Stimulated activated CD4-positive, alpha-beta T cell treated with anti-CD3 and anti-CD28 coated beads, Interleukin-2, amount 100 ng/mL, for 48 hours (primary cell): ENCODE measurements at regions not wholly inside any gene's neighbourhood (a gene's known extent, or its start where the extent isn't known, plus 50 kb on each side); places are given as distances from the start of the nearest gene placed in this dataset.

ENCODE experiments used
- DNase-seq, 2 donors: peaks; one replicate each; pipeline ENCODE4 v3.0.0-alpha.2; 2020

DNA sequence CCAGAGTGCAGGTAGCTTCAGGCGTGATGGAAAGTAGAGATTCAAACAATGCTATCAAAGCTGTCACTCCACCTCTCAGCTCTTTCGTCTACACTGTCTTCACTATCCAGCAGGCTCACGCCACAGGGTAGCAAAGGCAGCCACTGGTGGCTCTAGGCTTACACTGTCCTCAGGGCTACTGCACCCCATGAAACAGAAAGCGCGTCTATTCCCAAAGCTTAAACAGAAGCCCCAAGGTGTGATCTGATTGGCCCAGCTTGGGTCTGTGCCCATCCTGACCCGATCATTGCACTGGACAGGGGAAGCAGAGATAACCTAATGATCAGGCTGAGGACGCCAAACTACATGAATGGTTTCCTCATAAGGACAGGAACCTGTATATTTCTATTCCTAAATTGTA, 100.1 kb downstream of the PDCL3 start:
- DNase-seq = no peak

DNA sequence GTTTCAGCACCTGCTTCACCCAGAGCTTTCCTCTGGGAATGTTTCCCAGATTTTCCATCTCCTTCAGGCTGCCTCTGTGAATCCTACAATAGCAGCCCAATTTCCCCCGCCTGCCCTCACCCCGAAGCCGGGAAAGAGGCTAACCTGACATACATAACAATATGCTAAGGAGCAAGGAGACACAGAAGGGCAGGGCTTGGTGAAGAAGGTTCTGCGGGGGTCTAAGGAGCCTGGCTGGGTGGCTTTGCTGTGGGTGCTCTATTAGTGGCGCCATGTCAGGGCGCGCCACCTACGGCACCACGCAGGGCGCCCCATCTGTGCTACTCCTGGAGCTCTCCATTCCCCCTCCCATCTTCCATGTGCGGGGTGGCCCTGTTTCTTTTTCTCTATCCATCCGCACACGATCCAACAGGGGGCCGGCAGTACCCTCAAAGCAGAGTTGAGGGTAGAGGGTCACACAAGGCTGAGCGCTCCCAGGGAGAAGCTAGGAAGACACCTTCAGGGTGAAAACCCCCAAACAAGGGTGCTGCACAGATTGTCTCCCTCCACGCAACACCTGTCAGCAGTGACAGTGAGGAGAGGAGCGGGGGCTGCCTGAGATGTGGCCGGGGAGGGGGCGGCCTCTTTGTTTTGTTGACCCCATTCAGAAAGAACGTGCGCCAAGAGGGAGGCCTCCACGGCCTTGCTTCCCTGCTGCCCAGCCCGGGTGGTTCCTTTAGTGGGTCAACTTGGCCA, 101.4 kb downstream of the PDCL3 start:
- DNase-seq = no peak

DNA sequence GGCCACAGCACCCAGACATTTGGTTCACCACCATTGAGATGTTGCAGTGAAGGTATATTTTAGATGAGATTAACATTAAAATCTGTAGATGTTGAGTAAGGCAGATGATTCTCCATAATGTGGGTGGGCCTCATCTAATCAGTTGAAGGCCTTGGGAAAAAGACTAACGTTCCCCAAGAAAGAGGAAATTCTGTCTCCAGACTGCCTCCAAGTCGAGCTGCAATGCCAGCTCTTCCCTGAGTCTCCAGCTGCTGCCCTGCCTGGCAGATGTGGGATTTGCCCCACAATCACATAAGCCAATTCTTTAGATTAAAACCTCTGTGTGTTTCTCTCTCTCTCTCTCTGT, 101.9 kb downstream of the PDCL3 start:
- no peak for DNase-seq

DNA sequence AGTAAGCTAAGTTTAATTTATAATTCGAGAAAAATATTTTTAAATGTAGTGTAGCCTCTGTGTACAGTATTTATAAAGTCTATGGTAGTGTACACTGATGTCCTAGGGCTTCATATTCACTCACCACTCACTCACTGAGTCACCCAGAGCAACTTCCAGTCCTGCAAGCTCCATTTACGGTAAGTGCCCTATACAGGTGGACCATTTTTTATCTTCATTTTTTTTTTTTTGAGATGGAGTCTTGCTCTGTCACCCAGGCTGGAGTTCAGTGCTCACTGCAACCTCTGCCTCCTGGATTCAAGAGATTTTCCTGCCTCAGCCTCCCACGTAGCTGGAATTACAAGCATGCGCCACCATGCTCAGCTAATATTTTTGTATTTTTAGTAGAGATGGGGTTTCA, 104.2 kb downstream of the PDCL3 start:
- DNase-seq = no peak

DNA sequence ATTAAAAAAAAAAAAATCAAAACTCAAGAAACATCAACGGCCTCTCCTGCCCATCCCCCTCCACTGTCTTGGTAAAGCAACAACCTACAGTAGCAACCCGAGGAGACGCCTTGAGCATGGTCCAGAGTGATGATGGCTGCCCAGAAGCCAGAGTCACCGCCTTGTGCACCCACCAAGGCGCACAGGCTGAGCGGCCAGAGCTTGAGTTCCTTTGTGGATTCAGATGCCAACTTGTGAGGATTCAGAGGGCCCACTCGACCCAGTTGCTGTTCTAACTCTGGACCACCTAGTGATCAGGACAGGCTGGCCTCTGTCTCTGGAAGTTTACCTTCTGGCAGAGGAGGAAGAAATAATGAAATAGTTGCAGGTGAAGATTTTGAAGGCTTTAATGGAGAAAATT, 105.0 kb downstream of the PDCL3 start:
- DNase-seq = no peak

DNA sequence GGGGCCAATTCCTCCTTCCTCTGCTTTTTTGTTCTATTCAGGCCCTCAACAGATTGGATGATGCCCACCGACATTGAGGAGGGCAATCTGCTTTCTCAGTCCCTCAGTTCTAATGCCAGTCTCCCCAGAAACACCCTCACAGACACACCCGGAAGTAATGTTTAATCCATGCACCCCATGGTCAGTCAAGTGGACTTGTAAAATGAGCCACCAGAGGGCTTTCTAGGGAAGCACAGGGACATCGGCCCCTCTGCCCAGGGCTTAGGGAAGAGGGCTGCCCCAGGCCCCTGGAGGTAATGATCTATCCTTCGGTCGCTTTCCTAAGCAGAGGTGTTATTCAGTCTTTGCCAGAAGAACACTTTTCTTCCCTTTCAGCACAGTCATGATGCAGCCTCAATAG, 107.4 kb downstream of the PDCL3 start:
- DNase-seq = no peak

DNA sequence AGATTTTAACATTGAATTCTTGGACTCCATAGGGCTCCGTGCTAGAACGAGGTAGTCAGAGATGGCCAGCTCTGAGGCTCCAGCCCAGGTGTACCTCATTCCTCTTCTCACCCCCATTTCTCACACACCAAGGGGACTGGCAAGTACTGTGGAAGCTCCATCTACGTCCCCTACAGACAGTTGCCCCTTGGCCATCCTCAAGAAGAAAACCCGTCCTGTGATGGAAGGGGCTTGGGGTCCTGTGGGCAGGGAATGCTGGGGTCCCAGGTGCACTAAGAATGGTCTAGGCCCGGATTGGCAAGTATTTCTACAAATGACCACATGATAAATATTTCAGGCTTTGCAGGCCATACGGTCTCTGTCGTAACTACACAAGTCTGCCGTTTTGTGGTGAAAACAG, 110.3 kb downstream of the PDCL3 start:
- no peak for DNase-seq

DNA sequence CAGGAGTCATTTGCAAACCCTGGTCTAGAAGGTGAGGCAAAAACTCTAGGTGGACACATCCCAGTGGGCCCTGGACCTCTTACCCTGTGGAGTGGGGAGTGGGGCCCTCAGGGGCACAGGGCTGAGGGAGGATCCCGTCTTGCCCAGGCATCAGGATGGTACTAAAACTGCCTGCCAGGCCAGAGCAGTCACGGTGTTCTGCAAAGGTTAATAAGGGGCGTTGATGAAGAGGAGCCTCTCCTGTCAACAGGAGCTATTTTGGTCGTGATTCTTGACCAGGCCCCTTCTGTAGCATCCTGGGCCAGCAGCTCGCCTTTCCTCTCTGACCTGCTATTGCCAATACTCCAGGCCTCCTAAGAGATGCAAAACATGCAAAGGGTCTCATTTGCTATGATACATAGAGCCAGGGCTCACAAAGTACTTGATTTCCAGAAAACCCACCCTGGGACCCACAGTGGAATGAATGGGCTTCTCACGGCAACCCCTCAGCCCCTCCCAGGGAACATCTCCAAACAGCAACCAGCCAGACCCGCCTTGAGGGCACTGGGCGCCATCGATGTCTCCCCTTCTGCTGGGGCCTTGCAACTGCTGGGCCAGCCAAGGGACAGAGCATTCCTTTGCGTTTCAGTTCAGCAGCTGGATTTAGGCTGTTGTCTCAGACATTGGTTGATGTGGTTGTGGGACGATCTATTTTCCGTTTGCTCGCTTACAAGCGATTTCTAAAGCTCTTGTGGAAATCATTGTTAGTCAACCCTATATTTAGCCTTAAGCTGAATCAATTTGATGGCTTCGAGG, 111.1 kb downstream of the PDCL3 start:
- DNase-seq = no peak

DNA sequence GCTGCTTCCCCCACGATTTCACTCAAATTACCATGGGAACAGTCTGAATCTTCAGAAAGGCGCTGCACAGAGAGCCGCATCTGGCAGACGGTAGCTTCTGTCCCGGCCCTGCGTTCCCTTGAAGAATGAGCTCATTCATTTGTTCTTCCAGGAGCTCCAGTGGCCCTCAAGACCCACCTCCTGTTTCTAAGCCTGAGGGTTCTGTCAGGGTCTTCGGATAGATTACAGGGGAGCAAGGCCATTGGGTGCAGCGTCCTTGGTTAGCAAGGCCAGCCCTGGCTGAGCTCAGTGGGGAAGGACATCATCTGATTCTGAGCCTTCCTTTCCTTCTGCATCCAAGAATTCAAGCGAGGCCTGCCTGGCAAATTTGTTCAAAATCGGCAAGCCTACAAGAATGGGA, 111.9 kb downstream of the PDCL3 start:
- no peak for DNase-seq

DNA sequence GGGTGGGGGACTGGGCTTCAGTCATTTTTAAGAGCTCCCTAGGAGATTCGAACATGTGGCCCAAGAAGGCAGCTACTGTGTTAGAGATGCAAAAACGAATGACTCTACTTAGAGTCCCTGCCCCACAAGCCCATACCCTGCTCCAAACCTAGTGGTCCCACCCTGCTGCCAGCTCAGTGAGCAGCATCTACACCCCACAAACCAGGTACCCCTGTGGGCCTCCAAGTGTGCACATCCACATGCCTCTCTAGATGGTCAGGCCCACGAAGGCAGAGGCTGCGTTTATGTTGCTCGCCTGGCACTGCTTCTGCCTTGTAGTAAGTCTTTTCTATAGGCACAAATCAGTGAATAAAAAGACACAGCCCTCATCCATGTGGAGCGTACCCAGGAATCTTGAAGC, 112.6 kb downstream of the PDCL3 start:
- DNase-seq = no peak

DNA sequence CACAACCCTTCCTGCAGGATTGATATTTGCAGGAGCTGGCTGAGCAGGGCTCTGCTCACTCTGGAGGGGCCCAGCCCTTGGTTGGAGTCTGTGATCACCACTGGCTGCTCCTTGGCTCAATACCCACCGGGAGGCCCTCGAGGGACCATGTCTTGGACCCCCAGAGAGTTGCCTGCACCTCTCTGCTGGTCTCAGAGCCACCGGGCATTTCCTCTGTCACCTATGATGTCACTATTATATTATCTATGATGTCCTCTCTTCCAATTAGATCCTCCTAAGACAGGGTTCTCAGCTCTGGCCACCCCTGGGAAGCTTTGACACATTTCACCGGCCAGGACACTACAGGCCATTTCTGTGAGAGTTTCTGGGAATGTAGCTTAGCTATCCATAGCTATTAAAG, 113.1 kb downstream of the PDCL3 start:
- no peak for DNase-seq

DNA sequence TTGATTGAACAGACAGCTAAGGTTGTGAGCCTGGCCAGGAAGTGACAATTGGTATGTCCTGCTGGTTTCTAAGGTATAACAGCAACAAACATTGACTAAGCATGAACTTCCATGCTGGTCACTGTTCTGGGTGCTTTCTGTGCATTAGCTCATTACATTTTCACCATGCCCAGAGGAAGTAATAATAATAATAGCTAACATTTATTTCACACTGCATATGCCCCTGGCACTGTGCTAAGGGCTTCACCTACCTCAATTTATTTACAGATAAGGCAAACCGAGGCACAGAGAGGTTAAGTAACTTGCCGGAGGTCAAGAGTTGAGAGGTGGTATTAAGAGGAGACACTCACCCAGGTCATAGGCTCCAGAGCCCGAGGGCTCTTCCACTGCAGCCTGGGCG, 113.6 kb downstream of the PDCL3 start:
- DNase-seq = no peak

DNA sequence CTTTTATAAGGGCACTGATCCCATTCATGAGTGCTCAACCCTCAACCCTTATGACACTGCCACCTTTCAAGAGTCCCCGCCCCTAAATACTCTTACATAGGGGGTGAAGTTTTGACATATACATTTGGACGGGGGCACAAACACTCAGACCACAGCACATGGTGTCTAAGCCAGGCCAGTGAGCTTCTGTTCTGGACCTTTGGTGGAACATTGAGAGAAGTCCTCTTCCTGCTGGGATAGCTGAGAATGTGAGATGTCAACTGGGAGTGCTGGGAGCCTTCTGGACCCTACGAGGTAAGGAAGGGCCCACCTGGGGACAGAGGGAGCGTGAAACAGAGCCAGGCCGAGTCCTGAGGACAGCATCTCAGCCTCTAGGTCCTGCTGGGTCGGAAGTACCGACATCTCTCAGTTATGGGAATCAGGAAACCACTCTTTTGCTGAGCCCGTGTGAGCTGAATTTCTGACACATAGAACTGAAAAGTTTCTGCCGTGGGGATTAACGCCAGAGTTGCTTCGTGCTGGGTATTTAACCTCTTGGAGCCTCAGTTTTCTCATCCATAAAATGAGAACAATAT, 114.9 kb downstream of the PDCL3 start:
- no peak for DNase-seq

DNA sequence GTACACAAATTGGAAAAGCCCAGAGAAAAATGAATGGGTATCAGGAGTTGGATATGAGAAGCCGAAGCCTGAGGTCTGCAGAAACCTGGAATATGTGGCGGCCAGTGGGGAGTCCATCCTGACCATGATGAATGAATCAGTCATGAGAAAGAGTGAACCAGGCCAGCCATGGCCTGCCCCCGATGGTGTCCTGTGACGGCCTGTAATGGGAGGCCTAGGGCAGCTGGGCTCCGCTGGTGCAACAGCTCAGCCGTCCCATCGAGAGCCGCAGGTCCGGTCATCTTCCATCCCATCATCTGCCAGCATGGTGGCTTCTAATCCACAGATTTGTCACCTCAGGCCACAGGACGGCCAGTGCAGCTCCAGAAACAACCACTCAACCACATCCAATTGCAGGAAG, 116.4 kb downstream of the PDCL3 start:
- DNase-seq = no peak

DNA sequence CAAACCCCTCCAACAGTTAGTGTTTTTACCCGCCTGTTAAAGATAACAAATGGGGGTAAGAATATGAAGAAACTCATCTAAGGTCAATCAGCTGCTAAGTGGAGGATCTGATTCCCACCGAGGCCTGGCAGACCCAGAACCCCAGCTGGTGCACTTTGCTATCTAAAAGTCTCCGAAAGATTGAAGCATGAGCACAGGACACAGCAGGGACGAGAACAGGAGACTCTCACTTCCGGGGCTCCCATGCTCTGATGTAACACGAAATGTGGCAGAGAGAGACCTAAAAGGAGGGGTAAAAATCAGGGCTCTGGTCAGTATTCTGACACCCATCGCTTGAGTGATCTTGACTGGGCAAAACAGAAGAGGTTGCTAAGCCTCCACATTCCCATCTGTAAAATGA, 119.7 kb downstream of the PDCL3 start:
- DNase-seq = no peak

DNA sequence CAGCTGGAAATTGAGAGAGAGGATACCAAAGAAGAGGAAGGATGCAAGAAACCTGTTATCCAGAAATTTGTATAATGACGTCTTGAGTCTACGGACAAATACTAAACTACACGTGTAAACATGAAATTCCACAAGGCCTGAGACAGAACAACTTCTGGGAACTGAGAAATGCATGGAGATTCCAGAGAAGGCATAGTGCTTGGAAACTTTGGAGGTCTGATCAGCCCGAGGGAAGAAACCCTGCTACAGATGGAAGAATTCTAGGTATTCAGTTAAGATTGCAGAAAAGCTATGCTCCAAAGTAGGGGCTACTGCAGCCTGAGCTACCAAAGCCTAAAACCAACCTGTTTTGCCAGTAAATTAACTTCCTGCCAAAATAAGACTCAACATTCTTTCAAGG, 120.4 kb downstream of the PDCL3 start:
- DNase-seq = no peak

DNA sequence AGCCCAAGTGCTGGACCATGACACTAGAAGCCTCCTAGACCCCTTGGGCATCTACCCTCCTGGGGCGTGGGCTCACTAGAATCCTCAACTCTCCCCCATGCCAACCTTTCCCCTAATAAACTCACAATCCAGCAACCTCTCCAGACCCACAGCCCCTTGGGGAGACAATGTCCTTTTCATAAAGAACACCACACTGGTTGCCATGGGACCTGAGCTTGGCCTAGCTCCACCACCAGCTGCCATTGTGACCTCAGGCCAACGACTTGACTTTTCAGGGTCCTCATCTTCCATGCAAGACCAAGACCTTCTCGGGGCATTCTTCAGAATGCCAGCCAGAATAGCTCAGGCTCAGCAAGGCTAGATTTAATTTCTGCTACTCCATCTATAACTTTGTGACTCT, 128.1 kb upstream of the NPAS2 start:
- DNase-seq = no peak

DNA sequence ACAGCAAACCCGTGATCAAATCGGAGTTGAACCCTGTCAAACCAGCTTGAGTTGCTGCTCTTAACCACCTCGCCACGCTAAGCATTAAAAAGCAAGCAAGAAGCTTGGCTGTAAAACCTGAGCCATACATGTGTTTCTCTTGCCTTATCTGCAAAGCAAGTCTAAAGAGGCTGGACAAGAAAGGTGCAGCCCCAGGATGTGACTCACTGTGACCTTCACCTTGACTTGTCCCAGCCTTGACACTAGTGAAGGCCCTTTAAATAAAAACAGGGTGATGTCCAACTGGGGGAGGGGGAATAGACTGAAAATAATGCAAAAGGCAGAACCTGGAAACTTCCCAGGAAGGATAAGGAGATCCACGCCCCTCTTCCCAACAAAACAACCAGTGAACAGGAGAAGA, 127.6 kb upstream of the NPAS2 start:
- DNase-seq = no peak

DNA sequence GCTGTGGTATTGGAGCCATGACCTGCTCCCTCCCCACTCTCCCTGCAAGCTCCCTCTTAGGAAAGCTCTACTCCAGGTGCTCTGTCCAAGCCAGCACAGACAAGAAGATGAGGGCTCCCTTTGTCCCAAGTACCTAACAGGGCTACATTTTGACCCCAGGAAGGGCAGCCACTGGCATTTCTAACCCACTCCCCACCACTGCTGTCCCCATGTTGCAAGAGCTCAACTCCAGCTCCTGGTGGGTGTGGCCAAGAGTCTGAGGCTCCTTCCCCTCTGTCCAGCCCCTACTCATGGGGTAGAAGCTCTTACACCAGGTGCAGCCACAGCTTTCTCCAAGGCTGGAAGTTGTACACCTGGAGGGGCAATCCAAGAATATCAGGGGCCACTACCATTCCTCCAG, 127.0 kb upstream of the NPAS2 start:
- no peak for DNase-seq

DNA sequence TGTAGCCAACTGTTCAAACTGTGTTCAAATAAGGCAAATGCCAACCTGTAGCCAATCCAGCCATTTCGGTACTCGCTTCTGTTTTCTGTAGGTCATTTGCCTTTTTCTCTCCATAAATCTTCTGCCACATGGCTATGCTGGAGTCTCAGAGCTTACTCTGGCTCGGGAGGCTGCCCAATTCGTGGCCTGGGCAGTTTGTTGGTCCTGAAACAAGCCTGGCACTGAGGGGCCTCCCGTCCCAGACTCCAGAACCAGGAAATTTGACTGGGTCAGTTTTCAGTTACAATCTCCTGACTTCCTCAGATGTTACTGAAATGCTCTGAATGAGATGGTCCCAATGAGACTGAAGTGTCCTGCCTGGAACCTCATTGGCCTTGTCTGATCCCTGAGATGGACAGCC, 120.8 kb upstream of the NPAS2 start:
- no peak for DNase-seq

DNA sequence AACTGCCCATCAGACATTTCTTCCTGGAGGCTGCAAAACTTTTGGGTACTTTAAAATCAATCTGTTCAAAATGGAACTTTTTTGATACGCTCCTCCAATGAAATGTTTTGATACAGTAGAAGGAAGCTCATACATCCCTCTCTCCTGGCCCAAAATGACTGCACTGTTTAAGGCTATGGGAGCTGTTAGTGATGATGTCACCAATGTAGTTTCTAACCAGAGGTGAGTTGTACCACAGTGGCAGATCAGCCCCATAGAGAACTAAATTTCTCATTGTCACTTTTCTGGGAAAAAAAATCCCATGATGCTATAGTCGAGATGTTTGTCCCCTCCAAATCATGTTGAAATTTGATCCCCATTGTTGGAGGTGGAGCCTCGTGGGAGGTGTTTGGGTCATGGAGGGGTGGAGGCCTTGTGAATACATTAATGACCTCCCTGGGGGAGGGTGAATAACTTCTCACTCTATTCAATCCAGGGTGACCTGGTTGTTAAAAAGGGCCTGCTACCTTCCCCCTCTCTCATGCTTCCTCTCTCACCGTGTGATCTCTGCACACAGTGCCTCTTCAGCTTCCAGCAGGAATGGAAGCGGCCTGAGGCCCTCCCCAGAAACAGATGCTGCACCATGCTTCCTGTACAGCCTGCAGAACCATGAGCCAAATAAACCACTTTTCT, 117.4 kb upstream of the NPAS2 start:
- DNase-seq = no peak

DNA sequence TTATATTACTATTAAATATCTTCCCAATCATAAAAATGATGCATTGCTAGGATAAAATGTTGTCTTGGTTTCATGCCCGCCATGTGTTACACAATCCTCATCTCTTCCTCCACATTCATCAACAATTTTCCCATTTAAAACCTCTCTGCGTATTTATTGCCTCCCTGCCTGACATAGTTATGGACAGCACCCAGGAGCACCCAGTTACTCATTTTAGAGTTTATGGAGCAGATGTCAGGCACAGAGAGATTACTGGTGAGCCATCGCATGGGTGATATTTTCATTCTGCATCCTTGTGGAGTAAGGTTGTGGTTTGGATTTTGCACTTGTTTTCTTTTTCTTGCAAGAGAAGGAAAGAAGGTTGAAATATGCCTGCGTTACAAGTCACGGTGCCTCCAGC, 116.7 kb upstream of the NPAS2 start:
- DNase-seq = no peak

DNA sequence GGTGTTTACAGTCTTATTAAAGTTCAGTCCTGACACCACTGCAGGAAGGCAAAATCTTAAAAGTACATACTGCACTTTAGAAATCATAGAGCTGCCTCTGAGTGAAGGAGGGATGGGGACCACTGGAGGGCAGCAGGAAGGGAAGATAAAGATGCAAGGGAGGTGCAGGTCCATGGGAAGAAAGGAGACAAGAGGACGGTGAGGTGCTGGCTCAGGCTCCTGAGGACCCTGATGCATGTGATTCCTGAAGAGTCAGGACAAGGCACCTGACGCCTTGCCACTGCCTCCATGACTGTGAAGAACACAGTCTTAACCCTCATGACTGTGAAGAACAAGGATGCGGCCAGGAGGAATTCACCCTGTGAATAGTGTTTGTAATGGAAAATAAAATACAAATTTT, 116.2 kb upstream of the NPAS2 start:
- no peak for DNase-seq

DNA sequence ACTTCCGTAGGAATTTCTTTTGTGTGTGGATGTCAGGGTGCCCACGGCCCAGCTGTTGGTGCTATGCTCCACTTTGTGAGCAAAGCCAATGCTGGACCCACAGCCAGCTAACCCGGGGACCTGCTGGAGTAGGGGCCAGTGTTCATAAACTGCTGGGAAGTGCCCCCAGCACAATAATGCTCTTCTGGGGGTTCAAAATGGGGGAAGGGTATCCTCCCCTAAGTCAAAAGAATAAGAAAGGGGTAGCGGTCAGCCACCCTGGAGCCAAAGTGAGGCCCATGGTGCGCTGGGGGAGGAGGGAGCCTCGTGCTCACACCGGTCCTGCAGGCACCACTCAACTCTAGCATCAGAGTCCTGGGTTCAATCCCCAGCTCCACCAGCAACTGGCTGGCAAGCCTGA, 115.8 kb upstream of the NPAS2 start:
- no peak for DNase-seq
